Head of caudate nucleus (tissue), 42 donors: ENCODE measurements at regions not wholly inside any gene's neighbourhood (a gene's known extent, or its start where the extent isn't known, plus 50 kb on each side); places are given as distances from the start of the nearest gene placed in this dataset.
"Not testable (repeated sequence)": the region's sequence is repeated elsewhere in the genome, so short reads cannot be mapped to it uniquely, and the experiment has no call there.

ENCODE experiments used
- DNase-seq, 42 donors: peaks; one replicate each; pipeline versions ENCODE4 v3.0.0 to v3.0.0-alpha.2; 2020 to 2021; ENCODE audit warnings: mixed read lengths in 7 of 42
- intact Hi-C: fragments of 100-400 bp; cut with DNase I; formaldehyde crosslinking; loops from one replicate; pipeline ENCODE4 v1.15.0; 2022

DNA sequence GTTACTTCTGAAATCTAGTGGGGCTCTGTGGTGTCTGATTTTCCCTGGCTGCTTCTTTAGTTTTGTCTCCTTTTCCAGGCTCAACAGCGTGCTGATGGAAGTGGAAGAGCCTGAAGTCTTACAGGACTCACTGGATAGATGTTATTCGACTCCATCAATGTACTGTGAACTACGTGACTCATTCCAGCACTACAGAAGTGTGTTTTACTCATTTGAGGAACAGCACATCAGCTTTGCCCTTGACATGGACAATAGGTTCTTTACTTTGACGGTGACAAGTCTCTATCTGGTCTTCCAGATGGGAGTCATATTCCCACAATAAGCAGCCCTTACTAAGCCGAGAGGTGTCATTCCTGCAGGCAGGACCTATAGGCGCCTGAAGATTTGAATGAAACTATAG, 51.1 kb downstream of the NBPF8 start:
- intact Hi-C loops, DNase-seq: not testable (repeated sequence)

DNA sequence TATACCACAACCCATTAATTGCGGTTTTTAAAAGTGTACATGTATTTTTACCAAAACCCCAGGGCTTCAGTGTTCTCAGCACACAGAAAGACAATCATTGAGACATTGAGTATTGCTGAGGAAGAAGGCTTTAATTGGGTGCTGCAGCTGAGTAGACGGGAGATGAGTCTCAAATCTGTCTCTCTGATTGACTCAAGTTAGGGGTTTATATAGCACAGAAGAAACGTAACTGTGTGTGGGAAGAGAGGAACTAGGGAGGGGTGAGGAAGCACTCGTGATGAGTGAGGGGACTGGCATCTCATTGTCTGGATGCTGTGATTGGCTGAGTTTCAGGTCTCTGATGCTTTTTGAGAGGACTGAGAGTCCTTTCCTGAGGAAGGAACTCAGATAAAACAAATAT, 62.8 kb downstream of the NBPF8 start:
- intact Hi-C loops: not testable (repeated sequence)
- DNase-seq: peak in 10 of 42 donors; percentile 1 to 41 (median 16)

- DNase-seq: peak in 5 of 42 donors; percentile 1 to 25 (median 8)
- intact Hi-C loops: not testable (repeated sequence)
Observed at GRCh38 chr1:120478400-120478799, 63.6 kb downstream of the NBPF8 start.

DNA sequence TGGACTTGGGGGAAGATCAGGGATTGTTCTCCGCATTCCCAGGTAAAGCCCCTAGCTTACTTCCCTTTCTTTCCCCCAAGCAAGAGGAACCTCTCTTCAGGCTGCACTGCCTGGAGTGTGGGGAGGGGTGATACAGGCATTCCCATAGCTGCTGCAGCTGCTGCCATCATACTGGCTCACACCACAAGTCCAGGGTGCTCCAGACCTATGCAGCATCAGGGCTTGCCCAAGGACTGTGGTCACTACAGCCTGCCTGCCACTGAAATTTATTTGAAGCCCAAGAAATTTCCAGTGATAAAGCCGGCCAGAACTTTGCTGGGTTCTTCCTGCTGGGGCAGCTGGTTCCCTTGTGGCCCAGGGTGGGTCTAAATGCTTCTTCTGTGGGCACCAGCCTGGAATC, 72.7 kb downstream of the NBPF8 start:
- DNase-seq, intact Hi-C loops: not testable (repeated sequence)

DNA sequence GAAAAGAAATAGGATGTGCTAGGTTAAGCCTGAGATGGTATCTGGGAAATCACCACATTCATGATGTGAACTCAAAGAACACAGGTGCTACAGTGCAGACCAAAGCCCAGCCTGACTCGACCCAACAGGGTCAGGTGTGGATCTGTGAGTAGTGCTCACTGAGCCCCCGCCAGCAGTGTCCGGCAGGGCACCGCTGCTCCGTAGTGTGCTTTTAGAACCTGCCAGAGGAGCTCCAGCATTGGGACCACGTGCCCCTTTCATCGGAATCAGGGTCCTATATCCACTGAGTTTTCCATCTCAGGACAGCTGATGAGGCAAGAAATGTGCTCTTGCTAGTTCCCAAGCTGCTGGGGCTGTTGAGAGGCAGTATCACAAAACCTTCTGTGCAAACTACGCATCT, 74.4 kb downstream of the NBPF8 start:
- intact Hi-C loops, DNase-seq: not testable (repeated sequence)

DNA sequence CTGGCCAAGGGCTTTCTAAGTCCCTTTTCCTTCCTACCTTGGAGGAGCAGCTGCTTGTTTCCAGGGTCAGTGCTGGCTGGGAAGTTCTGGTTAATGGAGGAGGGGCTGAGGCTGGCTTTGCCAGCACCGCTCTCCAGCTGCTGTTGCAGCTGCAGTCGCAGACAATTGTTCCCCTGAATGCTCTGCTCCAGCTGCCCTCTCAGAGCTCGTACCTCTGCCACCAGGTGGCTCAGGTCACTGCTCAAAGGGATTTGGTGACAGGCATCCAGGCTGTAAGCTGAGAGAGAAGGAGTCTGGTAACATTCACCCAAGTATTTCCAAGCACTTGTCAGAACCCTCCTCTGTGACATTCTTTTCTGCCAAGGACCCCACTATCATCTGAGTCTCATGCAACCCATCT, 82.3 kb downstream of the NBPF8 start:
- DNase-seq, intact Hi-C loops: not testable (repeated sequence)

DNA sequence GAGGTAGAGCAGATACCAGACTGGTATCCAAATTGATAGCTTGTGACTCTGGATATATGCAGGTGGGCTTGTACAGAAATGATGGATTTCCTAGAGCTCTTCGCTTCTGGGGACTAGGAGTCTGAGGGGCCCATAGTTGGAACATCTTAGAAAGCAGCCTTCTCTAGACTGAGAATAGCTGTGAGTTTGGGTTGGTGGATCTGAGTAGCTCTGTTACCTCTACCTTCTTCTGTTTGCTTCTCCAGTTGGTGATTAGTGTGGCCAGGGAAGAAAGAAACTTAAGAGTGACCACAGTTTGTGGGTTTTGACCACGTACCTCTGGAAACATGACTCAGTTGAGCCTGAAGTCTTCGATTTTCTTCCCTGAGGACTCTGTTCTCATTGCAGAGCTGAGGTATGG, 88.4 kb downstream of the NBPF8 start:
- intact Hi-C loops, DNase-seq: not testable (repeated sequence)

GRCh38 chr1:120506352-120506751, 91.5 kb downstream of the NBPF8 start:
- intact Hi-C loops, DNase-seq: not testable (repeated sequence)

GRCh38 chr1:120508351-120508750, 93.5 kb downstream of the NBPF8 start:
- intact Hi-C loops: not testable (repeated sequence)

DNA sequence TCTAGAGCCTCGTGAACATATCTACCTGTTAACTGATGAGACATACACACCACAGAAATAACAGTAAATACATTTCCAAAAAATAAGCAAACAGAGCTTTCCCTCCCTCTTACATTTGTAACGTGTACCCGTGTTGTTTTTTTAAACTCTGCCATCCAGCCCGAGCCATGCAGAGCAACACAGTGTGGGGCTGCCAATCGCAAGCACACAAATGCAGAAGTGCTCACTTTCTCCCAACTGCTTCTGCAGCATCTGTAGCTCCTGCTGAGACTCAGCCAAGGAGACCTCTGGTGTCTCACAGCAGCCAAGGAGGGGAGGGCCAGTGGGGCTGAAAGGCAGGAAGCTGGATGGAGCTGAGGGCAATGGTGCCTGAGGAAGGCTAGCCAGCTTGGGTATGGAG, 94.4 kb downstream of the NBPF8 start:
- DNase-seq, intact Hi-C loops: not testable (repeated sequence)

More at GRCh38 chr1:120508351-120508750, 93.5 kb downstream of the NBPF8 start:
- DNase-seq: not testable (repeated sequence)

DNA sequence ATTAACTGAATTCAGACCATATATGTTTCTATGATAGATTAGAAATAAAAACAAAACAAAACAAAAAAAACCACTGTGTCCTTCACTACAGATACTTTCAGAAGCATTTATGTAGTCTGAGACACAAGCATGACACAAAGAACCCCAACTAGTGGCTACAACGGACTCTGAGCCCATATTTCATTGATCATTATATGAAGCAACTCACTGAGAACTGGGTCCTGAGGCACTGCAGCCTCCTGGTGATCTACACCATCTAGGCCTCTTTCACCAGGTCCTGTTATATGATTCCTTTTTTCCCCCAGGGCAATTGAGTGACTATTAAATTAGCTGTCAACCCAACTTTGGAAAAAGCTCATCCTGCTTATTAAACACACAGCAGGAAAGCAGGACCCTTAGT, 98.3 kb downstream of the NBPF8 start:
- DNase-seq, intact Hi-C loops: not testable (repeated sequence)

DNA sequence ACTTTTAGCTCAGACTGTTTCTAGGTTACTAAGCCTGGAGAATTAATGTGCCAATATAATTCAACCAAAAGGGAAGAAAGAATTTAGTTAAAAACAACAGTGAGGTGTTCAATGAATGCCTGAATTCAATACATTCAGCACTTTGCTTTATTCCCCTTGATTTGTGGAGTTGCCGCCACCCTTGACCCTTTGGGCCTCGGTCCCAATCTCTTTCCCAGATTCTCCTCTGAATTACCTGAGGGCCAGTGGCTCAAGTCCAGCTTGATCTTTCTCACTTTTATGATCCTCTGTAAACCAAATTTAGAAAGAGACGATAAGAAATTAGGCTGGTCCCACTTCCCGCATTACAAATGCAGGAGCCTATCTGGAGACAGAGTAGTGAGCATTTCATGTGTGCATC, 98.7 kb downstream of the NBPF8 start:
- DNase-seq, intact Hi-C loops: not testable (repeated sequence)

GRCh38 chr1:120519196-120519595, 104.4 kb downstream of the NBPF8 start:
- DNase-seq, intact Hi-C loops: not testable (repeated sequence)

DNA sequence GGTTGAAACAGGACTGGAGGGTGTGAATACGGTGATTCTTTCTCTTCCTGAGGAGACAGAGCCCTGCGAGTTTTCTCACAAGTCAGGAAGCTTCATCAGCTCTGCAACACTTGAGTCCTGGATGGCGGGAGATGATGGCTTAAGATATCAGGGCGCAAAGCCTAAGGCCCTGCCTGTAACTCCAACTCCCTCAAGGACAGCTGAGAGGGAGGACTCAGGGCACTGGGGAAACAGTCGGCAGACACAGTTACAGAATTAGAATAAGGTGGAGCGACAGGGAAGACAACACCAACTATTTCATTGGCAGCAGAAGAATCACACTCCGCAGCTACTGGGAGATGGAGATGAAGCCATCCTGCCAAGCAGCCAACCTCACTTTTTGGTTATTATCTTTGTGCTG, 109.6 kb downstream of the NBPF8 start:
- intact Hi-C loops, DNase-seq: not testable (repeated sequence)

- DNase-seq, intact Hi-C loops: not testable (repeated sequence)
Observed at GRCh38 chr1:120525386-120525785, 110.6 kb downstream of the NBPF8 start.

DNA sequence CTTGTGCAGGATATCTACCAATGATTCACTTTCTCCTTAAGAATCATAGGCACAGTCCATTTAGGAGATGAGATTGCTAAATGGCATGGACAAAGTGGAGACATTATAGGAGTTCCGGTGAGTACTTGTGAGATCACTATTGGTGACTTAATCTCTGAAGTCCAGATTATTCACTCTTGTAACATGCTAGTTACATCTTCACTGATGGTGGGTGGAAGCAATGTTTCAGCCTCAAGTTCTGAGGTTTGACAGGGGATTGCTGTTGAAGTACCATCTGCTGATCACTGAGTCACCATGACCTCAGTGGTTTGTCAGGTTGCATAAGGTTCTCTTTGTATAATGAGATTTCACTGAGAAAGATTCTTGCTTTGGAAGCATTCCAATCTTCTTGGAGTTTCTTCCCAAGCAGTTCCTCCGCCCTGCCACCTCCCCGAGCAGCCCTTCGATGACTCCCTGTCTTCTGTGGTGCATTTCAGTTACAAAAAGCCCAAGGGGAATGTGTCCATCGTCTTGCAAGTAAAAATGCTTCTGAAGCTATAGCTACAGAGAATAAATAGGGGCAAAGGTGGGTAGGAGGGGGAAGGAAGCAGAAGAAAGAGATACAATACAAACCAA, 114.7 kb downstream of the NBPF8 start:
- DNase-seq: peak in 32 of 42 donors; percentile 4 to 74 (median 36)
- intact Hi-C loops: not testable (repeated sequence)

DNA sequence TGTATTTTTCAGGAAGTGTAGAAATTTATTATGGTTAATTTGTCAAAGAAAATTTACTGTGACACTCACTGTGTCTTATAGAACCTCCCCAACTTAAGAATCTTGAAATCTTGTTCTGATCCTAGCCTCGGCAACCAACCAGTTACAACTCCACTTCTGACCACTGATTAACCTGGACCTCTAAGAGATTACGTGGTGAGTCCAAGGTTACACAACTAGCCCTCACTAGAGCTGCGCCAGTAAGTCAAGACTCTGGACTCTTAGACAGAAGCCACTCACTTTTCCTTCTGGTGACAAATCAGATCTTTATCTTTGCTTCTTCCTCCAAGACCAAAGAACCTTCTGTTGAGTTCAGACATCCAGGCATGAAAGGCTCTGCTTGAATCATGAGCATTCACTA, 116.6 kb downstream of the NBPF8 start:
- DNase-seq, intact Hi-C loops: not testable (repeated sequence)

DNA sequence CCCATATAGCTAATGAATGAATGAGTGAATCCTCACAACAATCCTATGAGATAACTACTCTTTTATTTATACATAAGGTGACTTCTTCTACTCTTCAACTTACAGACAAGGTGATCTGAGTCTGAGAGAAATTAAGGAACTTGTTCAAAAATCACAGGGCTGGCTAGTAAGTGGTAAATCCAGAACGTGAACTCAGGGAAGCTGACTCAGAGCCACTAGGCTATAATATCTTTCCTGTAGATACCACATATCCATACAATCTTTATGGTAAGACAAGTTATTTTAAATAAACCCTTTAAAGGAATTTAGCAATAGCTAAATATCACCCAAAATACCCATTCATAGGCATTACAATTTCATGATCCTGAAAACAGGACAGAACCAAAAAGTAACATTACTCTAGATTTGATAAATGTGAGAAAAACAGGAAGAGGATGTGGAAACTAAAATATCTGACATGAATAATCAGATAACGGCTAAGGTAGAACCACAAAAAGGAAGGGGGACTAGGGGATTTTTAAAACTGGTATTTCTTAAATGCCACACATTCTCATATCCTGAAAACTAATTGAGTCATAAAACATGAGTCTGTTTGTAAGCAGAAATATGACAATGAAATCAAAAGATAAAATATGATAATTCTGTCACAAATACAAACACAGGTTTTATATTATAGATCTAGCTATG, 119.7 kb downstream of the NBPF8 start:
- intact Hi-C loops, DNase-seq: not testable (repeated sequence)

DNA sequence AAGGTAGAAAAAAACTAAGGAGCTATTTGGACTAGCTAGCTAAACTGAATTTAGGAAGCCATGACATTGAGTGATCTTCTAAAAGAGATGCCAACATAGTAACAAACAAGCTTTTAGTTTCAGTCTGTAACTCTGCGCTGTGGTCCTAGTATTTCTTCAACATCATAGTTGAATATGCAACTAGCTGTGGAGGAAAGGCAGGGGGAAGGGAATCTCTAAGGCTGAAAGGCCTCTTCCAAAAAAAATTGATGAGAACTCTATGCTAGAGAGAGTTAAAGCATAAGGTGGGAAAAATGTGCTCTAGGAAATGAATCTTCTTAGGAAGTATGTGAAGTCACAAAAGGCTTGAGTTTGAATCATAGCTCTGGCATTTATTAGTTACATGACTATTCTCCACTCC, 120.2 kb downstream of the NBPF8 start:
- DNase-seq, intact Hi-C loops: not testable (repeated sequence)

GRCh38 chr1:120541394-120541793, 126.6 kb downstream of the NBPF8 start:
- DNase-seq, intact Hi-C loops: not testable (repeated sequence)

- DNase-seq, intact Hi-C loops: not testable (repeated sequence)
Observed at GRCh38 chr1:120542365-120542764, 127.5 kb downstream of the NBPF8 start.
